OCI-LY7 (cell line): ENCODE measurements at regions not wholly inside any gene's neighbourhood (a gene's known extent, or its start where the extent isn't known, plus 50 kb on each side); places are given as distances from the start of the nearest gene placed in this dataset.

Experiments
- CTCF ChIP-seq: fragments of 200-600 bp; sonication (generic); conservative IDR thresholded peaks from 2 replicates; pipeline ENCODE4 v1.5.1; 2014; ENCODE audit warnings: mild to moderate bottlenecking, antibody characterized with exemption, low read length, moderate library complexity, mixed read lengths
- EZH2phosphoT487 ChIP-seq: fragments of 200-600 bp; sonication (generic); IDR thresholded peaks from 2 replicates; pipeline ENCODE4 v1.6.1; 2018; ENCODE audit warnings: low read depth, borderline replicate concordance, mild to moderate bottlenecking, mixed run types, antibody characterized with exemption, low read length, moderate library complexity, mixed read lengths

- TF ChIP-seq CTCF (no peak), EZH2phosphoT487 (no peak)
Measured at GRCh38 chr6:48860175-48860574, 602.9 kb downstream of the MMUT start.
